ENCODE measurements at regions not wholly inside any gene's neighbourhood (a gene's known extent, or its start where the extent isn't known, plus 50 kb on each side); places are given as distances from the start of the nearest gene placed in this dataset.

GRCh38 chr10:3714967-3715366 lies 70.0 kb downstream of the KLF6 start:
- H3K9me3 ChIP-seq (ENCODE audit: control extremely low read depth in 1 of 3, control insufficient read depth in 2 of 3, insufficient read depth in 1 of 3, low read length in 2 of 3) = no peaks in the 10 kb centered on the region
- H3K79me2 ChIP-seq (ENCODE audit: control insufficient read depth, insufficient read depth, low read length) = no peaks in the 10 kb centered on the region
- H3K27me3 ChIP-seq (replicated peaks in 1 of 4; ENCODE audit: control extremely low read depth in 1 of 4, control insufficient read depth in 3 of 4, insufficient read depth in 4 of 4, low read length in 3 of 4) = peaks cover 0 to 2% (median 0%) of the 10 kb centered on the region in 4 experiments
- H3K4me3 ChIP-seq (ENCODE audit: control extremely low read depth in 1 of 5, extremely low read depth in 1 of 5, insufficient read depth in 1 of 5, low read depth in 2 of 5, low read length in 4 of 5) = no peak overlapping the region
- Mint-ChIP-seq H3K9me3 (ENCODE audit: insufficient read depth) (peaks cover 10% of the 10 kb centered on the region), H3K4me1 (no peaks in the 10 kb centered on the region), H3K27me3 (peaks cover 5% of the 10 kb centered on the region), H3K27ac (no peak overlapping the region), H3K4me3 (no peak overlapping the region)
- ATAC-seq (ENCODE audit: low read depth) (no peak), DNase-seq (no peak)
- no peak overlapping the region for H3K4me2 ChIP-seq (replicated peaks; ENCODE audit: low read depth, low read length, poor library complexity, severe bottlenecking)
- CTCF ChIA-PET = no interaction called here
- H3K27ac ChIP-seq (ENCODE audit: low read length in 2 of 2) = no peak overlapping the region
- WGBS (ENCODE audit: insufficient coverage) = no CpG with 5 or more reads among the region's 2 CpGs
- H3K36me3 ChIP-seq (replicated peaks in 1 of 2; ENCODE audit: control extremely low read depth in 1 of 2, control insufficient read depth in 1 of 2, extremely low read depth in 1 of 2, insufficient read depth in 2 of 2, low read length in 1 of 2) = no peaks in the 10 kb centered on the region
- POLR2A ChIA-PET = no interaction called here
- no peak overlapping the region for H2AFZ ChIP-seq (ENCODE audit: insufficient read depth, low read depth, low read length, poor library complexity, severe bottlenecking)
- no peaks in the 10 kb centered on the region for H3K4me1 ChIP-seq (ENCODE audit: control insufficient read depth in 2 of 2, insufficient read depth in 2 of 2, low read length in 2 of 2)
- H3K9ac ChIP-seq (ENCODE audit: low read length) = no peak overlapping the region
- no peaks in the 10 kb centered on the region for H4K20me1 ChIP-seq (ENCODE audit: control insufficient read depth, insufficient read depth, low read length, poor library complexity, severe bottlenecking)
- intact Hi-C loops (cut with micrococcal nuclease) = no loop called here
- no peak for TF ChIP-seq CTCF (IDR thresholded peaks at IDR 0.05)
- TF ChIP-seq EZH2 (IDR thresholded peaks at IDR 0.05; ENCODE audit: borderline replicate concordance, insufficient read depth, low read depth, low read length, poor library complexity, severe bottlenecking) = no peak

GRCh38 chr10:3714531-3714930 lies 70.5 kb downstream of the KLF6 start:
- Mint-ChIP-seq H3K4me1 (no peaks in the 10 kb centered on the region), H3K4me3 (no peak overlapping the region), H3K27ac (no peak overlapping the region), H3K9me3 (ENCODE audit: insufficient read depth) (peaks cover 10% of the 10 kb centered on the region), H3K27me3 (peaks cover 5% of the 10 kb centered on the region)
- H3K4me2 ChIP-seq (replicated peaks; ENCODE audit: low read depth, low read length, poor library complexity, severe bottlenecking) = no peak overlapping the region
- DNase-seq (no peak), ATAC-seq (ENCODE audit: low read depth) (no peak)
- no peaks in the 10 kb centered on the region for H3K36me3 ChIP-seq (replicated peaks in 1 of 2; ENCODE audit: control extremely low read depth in 1 of 2, control insufficient read depth in 1 of 2, extremely low read depth in 1 of 2, insufficient read depth in 2 of 2, low read length in 1 of 2)
- POLR2A ChIA-PET = no interaction called here
- no peak overlapping the region for H2AFZ ChIP-seq (ENCODE audit: insufficient read depth, low read depth, low read length, poor library complexity, severe bottlenecking)
- no peaks in the 10 kb centered on the region for H3K79me2 ChIP-seq (ENCODE audit: control insufficient read depth, insufficient read depth, low read length)
- H3K4me1 ChIP-seq (ENCODE audit: control insufficient read depth in 2 of 2, insufficient read depth in 2 of 2, low read length in 2 of 2) = no peaks in the 10 kb centered on the region
- H3K9me3 ChIP-seq (ENCODE audit: control extremely low read depth in 1 of 3, control insufficient read depth in 2 of 3, insufficient read depth in 1 of 3, low read length in 2 of 3) = no peaks in the 10 kb centered on the region
- no peak overlapping the region for H3K4me3 ChIP-seq (ENCODE audit: control extremely low read depth in 1 of 5, extremely low read depth in 1 of 5, insufficient read depth in 1 of 5, low read depth in 2 of 5, low read length in 4 of 5)
- H3K9ac ChIP-seq (ENCODE audit: low read length) = no peak overlapping the region
- H3K27ac ChIP-seq (ENCODE audit: low read length in 2 of 2) = no peak overlapping the region
- TF ChIP-seq CTCF (IDR thresholded peaks at IDR 0.05) (no peak), EZH2 (IDR thresholded peaks at IDR 0.05; ENCODE audit: borderline replicate concordance, insufficient read depth, low read depth, low read length, poor library complexity, severe bottlenecking) (no peak)
- CTCF ChIA-PET = no interaction called here
- peaks cover 0 to 2% (median 0%) of the 10 kb centered on the region in 4 experiments for H3K27me3 ChIP-seq (replicated peaks in 1 of 4; ENCODE audit: control extremely low read depth in 1 of 4, control insufficient read depth in 3 of 4, insufficient read depth in 4 of 4, low read length in 3 of 4)
- H4K20me1 ChIP-seq (ENCODE audit: control insufficient read depth, insufficient read depth, low read length, poor library complexity, severe bottlenecking) = no peaks in the 10 kb centered on the region
- no CpG with 5 or more reads among the region's 6 CpGs for WGBS (ENCODE audit: insufficient coverage)
- intact Hi-C loops (cut with micrococcal nuclease) = no loop called here

Data from B cell (primary cell).